ENCODE measurements at regions not wholly inside any gene's neighbourhood (a gene's known extent, or its start where the extent isn't known, plus 50 kb on each side); places are given as distances from the start of the nearest gene placed in this dataset.
"Not testable (repeated sequence)": the region's sequence is repeated elsewhere in the genome, so short reads cannot be mapped to it uniquely, and the experiment has no call there.

DNA sequence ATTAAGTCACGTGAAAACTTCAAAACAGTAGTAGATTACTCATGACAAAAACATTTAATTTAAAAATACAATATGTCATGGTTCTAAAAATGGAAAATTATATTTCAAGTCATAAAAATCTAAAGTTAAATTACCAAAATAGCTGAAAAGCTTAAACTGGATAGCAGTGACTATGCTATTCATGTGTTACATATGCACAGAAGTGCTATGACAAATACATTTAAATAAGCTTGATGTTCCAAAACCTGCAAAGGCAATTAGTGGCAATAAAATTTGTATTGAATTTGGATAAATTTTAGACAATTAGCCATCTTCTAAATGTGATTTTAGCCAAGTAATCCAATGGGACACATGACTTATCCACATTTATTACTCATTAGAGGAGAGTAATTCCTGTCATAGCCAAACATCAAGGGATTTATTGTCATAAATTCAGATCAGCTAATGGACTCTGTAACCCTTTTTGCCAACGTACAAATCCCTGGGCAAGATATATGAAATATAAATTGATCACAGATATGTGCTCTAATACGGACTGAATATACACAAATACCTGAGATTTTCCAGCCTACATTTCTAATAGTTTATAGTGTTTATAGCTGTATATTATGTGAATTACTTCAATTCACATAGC, 419.4 kb downstream of the ISL1 start:
- Histone ChIP-seq H3K27ac (no peak overlapping the region), H3K9me3 (no peaks in the 10 kb centered on the region), H3K4me1 (no peaks in the 10 kb centered on the region), H3K36me3 (no peaks in the 10 kb centered on the region), H3K27me3 (no peaks in the 10 kb centered on the region), H3K4me3 (no peak overlapping the region)
- no peak for DNase-seq (ENCODE audit: low spot score)
- no peak for TF ChIP-seq CTCF (IDR thresholded peaks at IDR 0.05)

DNA sequence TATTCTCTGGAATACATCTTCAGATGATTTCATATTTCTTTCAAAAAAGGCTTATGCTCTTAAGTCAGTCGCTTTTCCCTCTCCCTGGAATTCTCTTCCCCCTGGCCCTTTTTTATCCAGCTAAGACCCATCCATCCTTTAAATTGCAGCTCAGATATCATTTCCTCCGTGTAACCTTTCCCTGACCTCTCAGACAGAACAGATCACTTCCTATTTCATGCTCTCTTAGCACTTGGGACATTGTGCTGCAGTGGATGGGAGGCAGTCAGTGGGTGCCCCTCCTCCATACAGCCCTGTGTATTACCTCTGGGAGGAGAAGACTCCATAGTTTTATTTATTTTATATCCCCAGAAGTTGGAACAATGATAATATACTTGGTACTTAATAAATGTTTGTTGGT, 423.4 kb downstream of the ISL1 start:
- no peak for TF ChIP-seq CTCF (IDR thresholded peaks at IDR 0.05)

GRCh38 chr5:51810592-51810991, 427.3 kb downstream of the ISL1 start:
- no peak overlapping the region for H3K4me3 ChIP-seq
- H3K27ac ChIP-seq = no peak overlapping the region
- no peak for TF ChIP-seq CTCF (IDR thresholded peaks at IDR 0.05)
- no peaks in the 10 kb centered on the region for H3K27me3 ChIP-seq
- no peaks in the 10 kb centered on the region for H3K9me3 ChIP-seq
- DNase-seq (ENCODE audit: low spot score) = no peak
- H3K4me1 ChIP-seq = no peaks in the 10 kb centered on the region
- H3K36me3 ChIP-seq = no peaks in the 10 kb centered on the region

More for the DNA sequence above, 423.4 kb downstream of the ISL1 start:
- DNase-seq (ENCODE audit: low spot score) = no peak
- H3K36me3 ChIP-seq = no peaks in the 10 kb centered on the region
- no peaks in the 10 kb centered on the region for H3K9me3 ChIP-seq
- H3K27me3 ChIP-seq = no peaks in the 10 kb centered on the region
- H3K4me1 ChIP-seq = no peaks in the 10 kb centered on the region
- no peak overlapping the region for H3K4me3 ChIP-seq
- no peak overlapping the region for H3K27ac ChIP-seq

- Histone ChIP-seq H3K36me3 (no peaks in the 10 kb centered on the region), H3K27me3 (no peaks in the 10 kb centered on the region), H3K9me3 (no peaks in the 10 kb centered on the region), H3K4me1 (no peaks in the 10 kb centered on the region), H3K27ac (no peak overlapping the region), H3K4me3 (no peak overlapping the region)
- DNase-seq (ENCODE audit: low spot score) = no peak
- TF ChIP-seq CTCF (IDR thresholded peaks at IDR 0.05) = no peak
Measured at GRCh38 chr5:51811883-51812471, 428.7 kb downstream of the ISL1 start.

- H3K36me3 ChIP-seq; H3K4me1 ChIP-seq; H3K27ac ChIP-seq; H3K4me3 ChIP-seq; DNase-seq (ENCODE audit: low spot score); H3K27me3 ChIP-seq; H3K9me3 ChIP-seq: not testable (repeated sequence)
Measured at GRCh38 chr5:51814817-51815216, 431.6 kb downstream of the ISL1 start.

DNA sequence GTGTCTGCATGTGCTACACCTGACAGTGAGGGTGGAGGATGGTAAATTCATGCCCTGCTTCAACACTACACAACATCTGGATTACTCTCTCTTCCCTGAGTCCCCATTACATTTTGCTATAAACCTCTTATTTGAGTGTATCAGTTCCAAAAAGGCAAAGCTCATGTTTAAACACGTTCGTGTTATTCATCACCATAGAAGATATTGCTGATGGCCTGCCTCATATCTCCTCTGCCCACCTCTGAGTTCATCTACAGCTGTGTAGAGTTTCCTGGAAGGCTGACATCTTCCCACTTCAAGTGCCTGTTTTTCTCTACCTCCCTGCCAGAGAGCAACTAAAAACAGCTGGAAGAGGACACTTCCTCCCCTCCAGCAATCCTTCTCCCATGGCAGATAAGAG, 433.2 kb downstream of the ISL1 start:
- TF ChIP-seq CTCF (IDR thresholded peaks at IDR 0.05) = no peak
- no peak overlapping the region for H3K4me3 ChIP-seq
- H3K36me3 ChIP-seq = no peaks in the 10 kb centered on the region
- no peaks in the 10 kb centered on the region for H3K4me1 ChIP-seq
- H3K27me3 ChIP-seq = no peaks in the 10 kb centered on the region
- H3K27ac ChIP-seq = no peak overlapping the region
- no peaks in the 10 kb centered on the region for H3K9me3 ChIP-seq
- no peak for DNase-seq (ENCODE audit: low spot score)
